Cerebellar cortex (tissue), 1 donor: ENCODE measurements at regions not wholly inside any gene's neighbourhood (a gene's known extent, or its start where the extent isn't known, plus 50 kb on each side); places are given as distances from the start of the nearest gene placed in this dataset.

Experiments used
- DNase-seq: peaks from one replicate; pipeline ENCODE4 v3.0.0-alpha.2; 2015; ENCODE audit warnings: low spot score

- no peak for DNase-seq
These were observed 70.6 kb upstream of the NTM start for GRCh38 chr11:131299598-131300438.

GRCh38 chr11:131300439-131300717, 70.0 kb upstream of the NTM start:
- no peak for DNase-seq

GRCh38 chr11:131301306-131301705, 69.1 kb upstream of the NTM start:
- DNase-seq, result no peak

GRCh38 chr11:131302836-131303235, 67.6 kb upstream of the NTM start:
- no peak for DNase-seq

- no peak for DNase-seq
These were observed 66.8 kb upstream of the NTM start for GRCh38 chr11:131303611-131304119.

GRCh38 chr11:131305005-131305404, 65.4 kb upstream of the NTM start:
- DNase-seq, result no peak

GRCh38 chr11:131307506-131307905, 62.9 kb upstream of the NTM start:
- DNase-seq, result no peak

GRCh38 chr11:131309776-131310175, 60.6 kb upstream of the NTM start:
- no peak for DNase-seq

- DNase-seq, result no peak
These were observed 58.5 kb upstream of the NTM start for GRCh38 chr11:131311776-131312514.
